SH-SY5Y (cell line): ENCODE measurements at regions not wholly inside any gene's neighbourhood (a gene's known extent, or its start where the extent isn't known, plus 50 kb on each side); places are given as distances from the start of the nearest gene placed in this dataset.

Source experiments
- GATA2 ChIP-seq: IDR thresholded peaks from 2 replicates; pipeline ENCODE4 v1.6.1; 2011; ENCODE audit warnings: mild to moderate bottlenecking, low read depth, low read length
- GATA3 ChIP-seq: IDR thresholded peaks from 2 replicates; pipeline ENCODE4 v1.6.1; 2011; ENCODE audit warnings: low read depth, mild to moderate bottlenecking, low read length, moderate library complexity

DNA sequence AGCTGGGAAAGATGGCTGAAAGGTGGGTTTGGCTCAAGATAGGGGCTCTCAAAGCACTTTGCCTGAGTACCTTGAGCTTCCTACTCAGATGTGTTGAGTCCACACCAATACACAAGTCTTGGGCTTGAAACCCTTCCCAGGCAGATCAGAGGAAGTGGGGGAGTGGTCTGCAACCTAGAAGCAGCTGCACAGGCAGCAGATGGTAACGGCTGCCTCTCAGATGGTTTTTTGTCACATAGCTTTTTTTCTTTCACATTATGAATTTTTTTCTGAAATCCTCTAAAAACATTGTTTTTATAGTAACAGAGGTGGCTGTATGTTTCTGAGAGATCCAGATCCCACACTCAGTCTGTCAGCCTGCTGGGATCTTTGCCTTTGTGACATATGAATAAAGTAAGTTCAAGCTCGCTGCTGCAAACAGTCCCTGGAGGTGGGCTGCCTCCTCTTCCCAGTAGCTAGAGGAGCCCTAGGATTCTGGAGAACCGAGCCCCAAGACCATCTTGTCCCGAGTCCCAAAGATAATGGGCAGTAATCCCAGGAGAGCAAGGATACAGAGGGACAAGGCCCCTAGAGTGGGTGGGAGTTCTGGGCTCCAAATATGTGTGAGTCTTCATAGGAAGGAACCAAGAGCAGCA, 97.1 kb upstream of the TOP1 start:
- no peak for TF ChIP-seq GATA2
- TF ChIP-seq GATA3, result no peak

- TF ChIP-seq GATA2 (no peak), GATA3 (no peak)
Measured at GRCh38 chr20:40932436-40932835, 96.2 kb upstream of the TOP1 start.

GRCh38 chr20:40933758-40934157, 94.9 kb upstream of the TOP1 start:
- TF ChIP-seq GATA3, result no peak
- TF ChIP-seq GATA2, result no peak

- TF ChIP-seq GATA3 (no peak), GATA2 (no peak)
Measured at GRCh38 chr20:40938020-40938419, 90.6 kb upstream of the TOP1 start.

DNA sequence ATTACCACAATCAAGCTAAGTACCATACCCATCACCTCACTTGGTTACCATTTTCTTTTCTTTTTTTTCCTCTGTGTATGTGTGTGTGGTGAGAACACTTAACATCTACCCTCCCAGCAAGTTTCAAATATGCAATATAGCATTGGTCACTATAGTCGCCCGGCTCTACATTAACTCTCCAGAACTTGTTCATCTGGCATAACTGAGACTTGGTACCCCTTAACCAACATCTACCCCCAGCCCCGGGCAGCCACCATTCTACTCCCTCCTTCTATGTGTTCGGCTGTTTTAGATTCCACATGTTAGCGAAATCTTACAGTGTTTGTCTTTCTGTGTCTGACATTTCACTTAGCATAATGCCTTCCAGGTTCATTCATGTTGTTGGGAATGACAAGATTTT, 89.0 kb upstream of the TOP1 start:
- TF ChIP-seq GATA3 (no peak), GATA2 (no peak)

DNA sequence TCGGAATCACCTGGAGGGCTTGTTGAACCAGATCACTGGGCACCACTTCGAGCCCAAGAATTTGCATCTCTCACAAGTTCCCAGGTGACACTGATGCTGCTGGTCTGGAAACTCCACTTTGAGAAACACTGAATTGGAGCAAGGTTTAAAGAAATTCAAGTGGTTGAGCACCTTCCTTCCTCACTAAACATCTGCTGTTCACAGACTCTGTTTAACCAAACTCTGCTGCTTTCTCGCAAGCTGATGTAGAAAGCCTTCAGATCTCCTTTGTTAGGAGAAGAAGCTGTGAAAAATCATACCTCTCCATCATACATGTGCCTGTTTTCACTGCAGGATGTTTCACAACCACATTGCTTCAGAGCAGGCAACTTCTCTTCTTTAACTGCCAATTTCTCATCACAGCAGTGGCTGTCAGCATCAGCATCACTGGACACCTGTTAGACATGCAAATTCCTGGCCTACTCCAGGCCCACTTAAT, 87.5 kb upstream of the TOP1 start:
- TF ChIP-seq GATA2 (no peak), GATA3 (no peak)

DNA sequence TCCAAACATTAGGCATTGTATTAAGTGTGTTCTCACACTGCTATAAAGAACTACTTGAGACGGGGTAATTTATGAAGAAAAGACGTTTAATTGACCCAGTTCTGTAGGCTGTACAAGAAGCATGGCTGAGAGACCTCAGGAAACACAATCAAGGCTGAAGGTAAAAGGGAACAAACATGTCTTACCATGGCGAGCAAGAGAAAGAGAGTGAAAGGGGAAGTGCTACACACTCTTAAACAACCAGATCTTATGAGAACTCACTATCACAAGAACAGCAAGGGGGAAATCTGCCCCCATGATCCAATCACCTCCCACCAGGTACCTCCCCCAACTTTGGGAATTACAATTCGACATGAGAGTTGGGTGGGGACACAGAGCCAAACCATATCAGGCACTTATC, 86.6 kb upstream of the TOP1 start:
- TF ChIP-seq GATA3 (no peak), GATA2 (no peak)

- TF ChIP-seq GATA2 (no peak), GATA3 (no peak)
Measured at GRCh38 chr20:40942775-40943174, 85.8 kb upstream of the TOP1 start.

DNA sequence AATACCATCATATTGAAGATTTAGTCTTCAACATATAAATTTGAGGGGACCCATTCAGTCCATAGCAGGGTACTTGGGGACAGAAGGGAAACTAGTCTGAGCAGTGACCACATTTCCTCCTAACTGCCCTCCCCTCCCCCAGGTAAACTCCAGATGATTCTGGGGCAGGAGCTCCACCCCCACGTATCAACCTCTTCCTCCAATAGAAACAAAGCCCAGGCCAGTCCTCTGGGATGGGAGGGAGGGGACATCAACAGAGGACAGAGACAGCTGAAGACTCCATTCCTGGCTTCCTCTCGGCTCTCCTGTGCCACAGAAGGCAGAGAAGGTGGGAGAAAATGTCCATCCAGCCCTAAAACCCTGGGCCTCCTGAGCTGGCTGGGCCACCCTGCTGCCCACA, 85.0 kb upstream of the TOP1 start:
- TF ChIP-seq GATA2, result no peak
- TF ChIP-seq GATA3, result no peak

- TF ChIP-seq GATA3, result no peak
- no peak for TF ChIP-seq GATA2
Measured at GRCh38 chr20:40945189-40945588, 83.4 kb upstream of the TOP1 start.

GRCh38 chr20:40945754-40946450, 82.7 kb upstream of the TOP1 start:
- TF ChIP-seq GATA2, result no peak

DNA sequence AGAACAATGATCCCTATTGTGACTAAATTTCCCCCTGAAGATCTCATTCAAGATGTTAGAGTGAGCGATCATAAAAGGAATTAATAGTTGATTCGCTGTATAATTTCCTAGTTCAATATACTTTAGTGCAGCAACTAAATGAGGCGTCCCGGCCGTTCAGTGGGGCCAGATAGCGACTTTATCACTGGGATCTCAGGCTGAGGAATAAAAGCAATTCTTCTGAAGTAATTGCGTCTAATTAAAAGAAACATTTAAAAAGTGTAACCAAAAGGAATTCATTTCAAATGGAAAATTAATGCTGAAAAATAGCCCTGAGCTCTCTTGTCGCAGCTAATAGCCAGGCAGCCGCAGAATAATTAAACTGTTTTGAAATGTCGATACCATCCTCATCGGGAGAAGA, 82.2 kb upstream of the TOP1 start:
- TF ChIP-seq GATA3, result no peak
- no peak for TF ChIP-seq GATA2

DNA sequence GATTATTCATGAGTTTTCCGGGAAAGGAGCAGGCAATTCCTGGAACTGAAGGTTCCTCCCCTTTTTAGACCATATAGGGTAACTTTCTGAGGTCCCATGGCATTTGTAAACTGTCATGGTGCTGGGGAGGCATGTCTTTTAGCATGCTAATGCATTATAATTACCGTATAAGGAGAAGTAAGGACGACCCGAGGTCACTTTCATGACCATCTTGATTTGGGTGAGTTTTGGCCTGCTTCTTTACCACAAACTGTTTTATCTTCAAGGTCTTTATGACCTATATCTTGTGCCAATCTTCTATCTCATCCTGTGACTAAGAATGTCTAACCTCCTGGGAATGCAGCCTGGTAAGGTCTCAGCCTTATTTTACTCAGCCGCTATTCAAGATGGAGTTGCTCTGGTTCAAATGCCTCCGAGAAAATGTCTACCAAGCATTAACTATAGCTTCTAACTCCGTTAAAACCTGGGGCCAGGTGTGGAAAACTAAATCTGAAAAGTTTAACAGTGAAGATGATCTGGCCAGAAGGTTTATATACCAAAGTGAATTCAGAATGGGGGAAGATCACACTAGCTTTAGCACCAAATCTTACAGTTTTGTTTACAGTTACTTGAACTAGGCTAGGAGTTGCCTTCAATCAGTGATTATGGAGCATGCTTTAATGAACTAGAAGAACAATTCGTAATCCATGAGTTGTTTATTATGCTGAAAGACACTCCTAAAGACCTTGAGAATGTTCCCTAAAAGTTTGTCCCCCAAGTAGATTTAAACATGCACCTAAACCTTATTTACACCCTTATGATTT, 80.0 kb upstream of the TOP1 start:
- no peak for TF ChIP-seq GATA2
- no peak for TF ChIP-seq GATA3

GRCh38 chr20:40949346-40949745, 79.3 kb upstream of the TOP1 start:
- TF ChIP-seq GATA3, result no peak
- no peak for TF ChIP-seq GATA2

GRCh38 chr20:40952136-40952535, 76.5 kb upstream of the TOP1 start:
- TF ChIP-seq GATA3, result no peak
- TF ChIP-seq GATA2, result no peak
